GM18508 (cell line): ENCODE measurements at regions not wholly inside any gene's neighbourhood (a gene's known extent, or its start where the extent isn't known, plus 50 kb on each side); places are given as distances from the start of the nearest gene placed in this dataset.

Experiments used
- ATAC-seq: cut with Tn5 transposase; IDR thresholded peaks from one replicate; pipeline ENCODE4 v1.9.1; 2021; ENCODE audit warnings: moderate number of reproducible peaks; ENCODE audit not compliant: insufficient read depth, unreplicated experiment

GRCh38 chr2:236688157-236688556, 118.5 kb downstream of the ACKR3 start:
- no peak for ATAC-seq

GRCh38 chr2:236688563-236689392, 119.2 kb downstream of the ACKR3 start:
- ATAC-seq = no peak

- no peak for ATAC-seq
Measured at GRCh38 chr2:236689393-236689700, 119.7 kb downstream of the ACKR3 start.

GRCh38 chr2:236689981-236690380, 120.4 kb downstream of the ACKR3 start:
- no peak for ATAC-seq

GRCh38 chr2:236690726-236691125, 121.1 kb downstream of the ACKR3 start:
- ATAC-seq = no peak

GRCh38 chr2:236691799-236692167, 122.2 kb downstream of the ACKR3 start:
- no peak for ATAC-seq

GRCh38 chr2:236692937-236693336, 123.3 kb downstream of the ACKR3 start:
- ATAC-seq = no peak

- no peak for ATAC-seq
Measured at GRCh38 chr2:236693531-236693930, 123.9 kb downstream of the ACKR3 start.

- ATAC-seq = no peak
Measured at GRCh38 chr2:236694146-236694888, 124.7 kb downstream of the ACKR3 start.

- ATAC-seq = no peak
Measured at GRCh38 chr2:236696834-236697233, 127.2 kb downstream of the ACKR3 start.

- ATAC-seq = no peak
Measured at GRCh38 chr2:236698016-236698627, 128.5 kb downstream of the ACKR3 start.

- ATAC-seq = no peak
Measured at GRCh38 chr2:236700703-236701102, 131.1 kb downstream of the ACKR3 start.

GRCh38 chr2:236702657-236703372, 133.2 kb downstream of the ACKR3 start:
- no peak for ATAC-seq

GRCh38 chr2:236703373-236703709, 133.7 kb downstream of the ACKR3 start:
- no peak for ATAC-seq

- ATAC-seq = no peak
Measured at GRCh38 chr2:236703906-236704305, 134.3 kb downstream of the ACKR3 start.

GRCh38 chr2:236704887-236705286, 135.3 kb downstream of the ACKR3 start:
- ATAC-seq = no peak

- no peak for ATAC-seq
Measured at GRCh38 chr2:236705295-236706105, 135.9 kb downstream of the ACKR3 start.

GRCh38 chr2:236706288-236706687, 136.7 kb downstream of the ACKR3 start:
- ATAC-seq = no peak

GRCh38 chr2:236706803-236707202, 137.2 kb downstream of the ACKR3 start:
- no peak for ATAC-seq

- ATAC-seq = no peak
Measured at GRCh38 chr2:236711440-236711839, 141.8 kb downstream of the ACKR3 start.
